ENCODE measurements at regions not wholly inside any gene's neighbourhood (a gene's known extent, or its start where the extent isn't known, plus 50 kb on each side); places are given as distances from the start of the nearest gene placed in this dataset.

GRCh38 chr2:239778861-239779558 is 246.1 kb downstream of the NDUFA10 start:
- no peak overlapping the region for H3K4me3 Mint-ChIP-seq (ENCODE audit: unreplicated experiment)
- H3K27me3 Mint-ChIP-seq (ENCODE audit: low read depth), result peaks cover 32% of the 10 kb centered on the region
- no peak for TF ChIP-seq CTCF (IDR thresholded peaks at IDR 0.05)
- H3K36me3 Mint-ChIP-seq (ENCODE audit: low read depth), result peaks cover 1% of the 10 kb centered on the region
- H3K9me3 Mint-ChIP-seq (ENCODE audit: low read depth), result peaks cover 4% of the 10 kb centered on the region
- H3K27ac Mint-ChIP-seq (ENCODE audit: unreplicated experiment), result no peak overlapping the region
- H3K4me1 Mint-ChIP-seq (ENCODE audit: low read depth), result peaks cover 4% of the 10 kb centered on the region
- DNase-seq (ENCODE audit: low spot score), result peak; percentile 62

GRCh38 chr2:239778042-239778851 is 246.9 kb downstream of the NDUFA10 start:
- H3K36me3 Mint-ChIP-seq (ENCODE audit: low read depth), result peaks cover 1% of the 10 kb centered on the region
- H3K27me3 Mint-ChIP-seq (ENCODE audit: low read depth), result peaks cover 31% of the 10 kb centered on the region

GRCh38 chr2:239777219-239777618 is 247.9 kb downstream of the NDUFA10 start:
- no peak overlapping the region for H3K27ac Mint-ChIP-seq (ENCODE audit: unreplicated experiment)
- peaks cover 3% of the 10 kb centered on the region for H3K36me3 Mint-ChIP-seq (ENCODE audit: low read depth)
- H3K9me3 Mint-ChIP-seq (ENCODE audit: low read depth), result peaks cover 6% of the 10 kb centered on the region
- H3K4me3 Mint-ChIP-seq (ENCODE audit: unreplicated experiment), result no peak overlapping the region
- H3K4me1 Mint-ChIP-seq (ENCODE audit: low read depth), result peaks cover 4% of the 10 kb centered on the region
- DNase-seq (ENCODE audit: low spot score), result no peak
- peaks cover 29% of the 10 kb centered on the region for H3K27me3 Mint-ChIP-seq (ENCODE audit: low read depth)
- no peak for TF ChIP-seq CTCF (IDR thresholded peaks at IDR 0.05)

More at GRCh38 chr2:239778042-239778851, 246.9 kb downstream of the NDUFA10 start:
- DNase-seq (ENCODE audit: low spot score), result peak; percentile 77
- no peak overlapping the region for H3K4me3 Mint-ChIP-seq (ENCODE audit: unreplicated experiment)
- peaks cover 4% of the 10 kb centered on the region for H3K9me3 Mint-ChIP-seq (ENCODE audit: low read depth)
- no peak for TF ChIP-seq CTCF (IDR thresholded peaks at IDR 0.05)
- H3K4me1 Mint-ChIP-seq (ENCODE audit: low read depth), result peaks cover 4% of the 10 kb centered on the region
- H3K27ac Mint-ChIP-seq (ENCODE audit: unreplicated experiment), result no peak overlapping the region

- Mint-ChIP-seq H3K27ac (ENCODE audit: unreplicated experiment) (no peak overlapping the region), H3K4me3 (ENCODE audit: unreplicated experiment) (no peak overlapping the region), H3K4me1 (ENCODE audit: low read depth) (peaks cover 4% of the 10 kb centered on the region), H3K27me3 (ENCODE audit: low read depth) (peaks cover 25% of the 10 kb centered on the region), H3K36me3 (ENCODE audit: low read depth) (peaks cover 4% of the 10 kb centered on the region), H3K9me3 (ENCODE audit: low read depth) (peaks cover 8% of the 10 kb centered on the region)
- TF ChIP-seq CTCF (IDR thresholded peaks at IDR 0.05), result no peak
- DNase-seq (ENCODE audit: low spot score), result peak; percentile 56
Observed at GRCh38 chr2:239776436-239777005, 248.6 kb downstream of the NDUFA10 start.

Measured in chondrocyte (in vitro differentiated cells).